K562 (cell line): ENCODE measurements at regions not wholly inside any gene's neighbourhood (a gene's known extent, or its start where the extent isn't known, plus 50 kb on each side); places are given as distances from the start of the nearest gene placed in this dataset.

Experiments used
- ATAC-seq: fragments of 200-7000 bp; cut with Tn5 transposase; 3 replicates; pipeline ENCODE4 v1.9.1; 2020; ENCODE audit warnings: moderate library complexity
- BruUV-seq: library from RNA; stranded (reverse); fragments of 400-500 nt; replicated peaks from 2 replicates; lab custom pipeline; 2021; lab: Mats Ljungman, UMichigan
- CTCF ChIA-PET: fragments of 300-600 bp; formaldehyde crosslinking; extraction: SDS; loops from one replicate; lab custom pipeline; 2021; ENCODE audit warnings: low intra/inter-chr PET ratio; lab: Yijun Ruan, JAX
- POLR2A ChIA-PET: fragments of 300-600, 350-650 bp; sonication (Branson Sonifier 250); formaldehyde crosslinking; extraction: SDS; loops from one replicate; lab custom pipeline; 2021; ENCODE audit warnings: antibody characterized with exemption, inconsistent platforms; lab: Yijun Ruan, JAX
- DNase-seq, 4 experiments: peaks; one replicate each; pipeline versions ENCODE4 v3.0.0 to v3.0.0-alpha.2; 2011 to 2018; ENCODE audit warnings: low spot score in 3 of 4, mixed read lengths in 3 of 4; ENCODE audit errors: extremely low read depth in 1 of 4
- FAIRE-seq: peaks from 2 replicates; lab custom pipeline; 2011; peaks lifted over from hg19 to GRCh38; lab: Jason Lieb, UNC
- H2AFZ ChIP-seq: 2 replicates; pipeline ENCODE4 v1.6.0; 2011; ENCODE audit warnings: low read depth, low read length, control low read depth, inconsistent platforms
- H3K27ac ChIP-seq: fragments of 200-600 bp; 3 replicates; pipeline ENCODE4 v1.8.0; 2011; ENCODE audit warnings: low read depth, mild to moderate bottlenecking, control low read depth, inconsistent platforms, low read length, moderate library complexity, mixed read lengths; ENCODE audit errors: extremely low read depth
- H3K27me3 ChIP-seq, 2 experiments: fragments of 300-600 bp in 1 of 2; 2 replicates in 1 of 2; 3 replicates in 1 of 2; pipeline versions ENCODE4 v1.6.0 to v1.8.0; 2011; ENCODE audit warnings: inconsistent platforms in 2 of 2, low read length in 2 of 2, mild to moderate bottlenecking in 1 of 2, mixed read lengths in 1 of 2, moderate library complexity in 1 of 2; ENCODE audit not compliant: control insufficient read depth in 2 of 2, insufficient read depth in 2 of 2
- H3K36me3 ChIP-seq: fragments of 300-600 bp; 3 replicates; pipeline ENCODE4 v1.8.0; 2011; ENCODE audit warnings: mild to moderate bottlenecking, low read length, inconsistent platforms; ENCODE audit not compliant: control insufficient read depth, insufficient read depth
- H3K4me1 ChIP-seq, 2 experiments: fragments of 200-600 bp in 1 of 2; replicated peaks in 1 of 2; 2 replicates in 1 of 2; 3 replicates in 1 of 2; pipeline versions ENCODE4 v1.5.1 to v1.8.0; 2011; ENCODE audit warnings: inconsistent platforms in 2 of 2, low read length in 2 of 2, mild to moderate bottlenecking in 1 of 2, mixed read lengths in 1 of 2, moderate library complexity in 1 of 2; ENCODE audit not compliant: control insufficient read depth in 2 of 2, insufficient read depth in 2 of 2
- H3K4me2 ChIP-seq: 2 replicates; pipeline ENCODE4 v1.6.1; 2011; ENCODE audit warnings: low read length, control low read depth, inconsistent platforms, mixed read lengths; ENCODE audit not compliant: insufficient read depth
- H3K4me3 ChIP-seq: fragments of 200-600 bp; sonication (generic), shearing (Covaris generic); 2 replicates; pipeline ENCODE4 v1.5.1; 2016; ENCODE audit warnings: control low read depth, inconsistent platforms
- H3K79me2 ChIP-seq: fragments of 200-600 bp; 3 replicates; pipeline ENCODE4 v1.8.0; 2011; ENCODE audit warnings: low read length, inconsistent platforms; ENCODE audit not compliant: control insufficient read depth, insufficient read depth
- H3K9ac ChIP-seq, 2 experiments: 2 replicates each; pipeline versions ENCODE4 v1.6.0 to v1.6.1; 2011; ENCODE audit warnings: low read depth in 2 of 2, low read length in 2 of 2, control low read depth in 1 of 2, inconsistent platforms in 1 of 2, mild to moderate bottlenecking in 1 of 2, mixed read lengths in 1 of 2; ENCODE audit not compliant: insufficient read depth in 1 of 2
- H3K9me1 ChIP-seq: one replicate; pipeline ENCODE4 v1.6.0; 2011; ENCODE audit warnings: inconsistent platforms, mild to moderate bottlenecking, low read length, moderate library complexity; ENCODE audit not compliant: control insufficient read depth, insufficient read depth
- H3K9me3 ChIP-seq: replicated peaks from 2 replicates; pipeline ENCODE4 v1.5.1; 2011; ENCODE audit warnings: low read depth, low read length, inconsistent platforms; ENCODE audit not compliant: control insufficient read depth, insufficient read depth
- H4K20me1 ChIP-seq: replicated peaks from 2 replicates; pipeline ENCODE4 v1.6.1; 2011; ENCODE audit warnings: low read length, inconsistent platforms, mixed read lengths; ENCODE audit not compliant: control insufficient read depth, insufficient read depth
- AFF4 ChIP-seq: sonication (generic); formaldehyde crosslinking; IDR thresholded peaks from 2 replicates; pipeline ENCODE4 v1.8.0; 2023; ENCODE audit warnings: mild to moderate bottlenecking, missing genetic modification reagents
- E2F1 ChIP-seq: sonication (generic); formaldehyde crosslinking; IDR thresholded peaks from 2 replicates; pipeline ENCODE4 v1.8.1; 2023; ENCODE audit warnings: mild to moderate bottlenecking, missing genetic modification reagents, moderate library complexity
- IRF2 ChIP-seq: sonication (generic); formaldehyde crosslinking; IDR thresholded peaks from 2 replicates; pipeline ENCODE4 v1.8.1; 2022; ENCODE audit warnings: mild to moderate bottlenecking, missing genetic modification reagents
- KLF16 ChIP-seq: IDR thresholded peaks from 2 replicates; pipeline ENCODE4 v1.6.1; 2016; ENCODE audit warnings: antibody characterized with exemption
- MCM3 ChIP-seq: fragments of 450-650 bp; IDR thresholded peaks from 2 replicates; pipeline ENCODE4 v1.6.1; 2016
- NEUROD1 ChIP-seq: fragments of 150-350 bp; IDR thresholded peaks from 2 replicates; pipeline ENCODE4 v1.6.1; 2014; ENCODE audit warnings: borderline replicate concordance, low read length, low read depth; ENCODE audit not compliant: partially characterized antibody
- NFIX ChIP-seq: fragments of 250-450 bp; sonication (Bioruptor Pico); IDR thresholded peaks from 2 replicates; pipeline ENCODE4 v1.4.0; 2020; ENCODE audit warnings: low read depth, mild to moderate bottlenecking, moderate library complexity
- POLR2G ChIP-seq: fragments of 200-400 bp; formaldehyde crosslinking; IDR thresholded peaks from 2 replicates; pipeline ENCODE4 v1.6.1; 2017; ENCODE audit warnings: low read depth, mild to moderate bottlenecking, antibody characterized with exemption, low read length, moderate library complexity
- RB1 ChIP-seq: fragments of 450-650 bp; IDR thresholded peaks from 2 replicates; pipeline ENCODE4 v1.6.1; 2017; ENCODE audit warnings: low read depth, mild to moderate bottlenecking
- SPI1 ChIP-seq: IDR thresholded peaks from 2 replicates; pipeline ENCODE4 v1.6.1; 2011; ENCODE audit warnings: low read depth, low read length, control low read depth, borderline replicate concordance
- TAF1 ChIP-seq: IDR thresholded peaks from 2 replicates; pipeline ENCODE4 v1.6.1; 2011; ENCODE audit warnings: mild to moderate bottlenecking, low read length, moderate library complexity; ENCODE audit not compliant: insufficient read depth, control insufficient read depth, severe bottlenecking; ENCODE audit errors: extremely low read depth
- TCF3 ChIP-seq: sonication (generic); formaldehyde crosslinking; IDR thresholded peaks from 2 replicates; pipeline ENCODE4 v1.4.0; 2020; ENCODE audit warnings: mild to moderate bottlenecking, missing genetic modification reagents
- ZNF311 ChIP-seq: fragments of 250-450 bp; sonication (Bioruptor Pico); IDR thresholded peaks from 2 replicates; pipeline ENCODE4 v1.4.0; 2020; ENCODE audit warnings: mild to moderate bottlenecking, moderate library complexity
- ZNF444 ChIP-seq: fragments of 250-450 bp; sonication (Bioruptor Pico); IDR thresholded peaks from 2 replicates; pipeline ENCODE4 v1.4.0; 2020; ENCODE audit warnings: mild to moderate bottlenecking, moderate library complexity
- WGBS: fragments of 100-300 bp; shearing (Covaris generic); methylation state at CpG from one replicate; pipeline ENCODE4 v1.1.6; 2016; ENCODE audit warnings: low coverage, mixed read lengths; ENCODE audit not compliant: insufficient coverage; ENCODE audit errors: missing lambda C conversion rate; 5-methylcytosine and 5-hydroxymethylcytosine counted together
- in situ Hi-C: fragments of 300-500 bp; cut with MboI; formaldehyde crosslinking; loops from 4 replicates; pipeline ENCODE4 v1.15.0; 2018; ENCODE audit warnings: inconsistent platforms, mixed read lengths
- intact Hi-C: fragments of 100-400 bp; cut with micrococcal nuclease; formaldehyde crosslinking; loops from 2 replicates; pipeline ENCODE4 v1.14.2; 2022

- Histone ChIP-seq H3K36me3 (no peaks in the 10 kb centered on the region), H3K9me3 (no peaks in the 10 kb centered on the region), H3K79me2 (no peaks in the 10 kb centered on the region), H3K4me1 (no peaks in the 10 kb centered on the region), H3K4me2 (no peak overlapping the region), H3K9ac (no peak overlapping the region), H3K9me1 (no peaks in the 10 kb centered on the region), H3K4me3 (no peak overlapping the region), H4K20me1 (no peaks in the 10 kb centered on the region), H3K27ac (no peak overlapping the region), H2AFZ (no peak overlapping the region), H3K27me3 (no peaks in the 10 kb centered on the region)
- ATAC-seq = no peak
- no peak for FAIRE-seq
- ChIA-PET POLR2A (no interaction called here), CTCF (no interaction called here)
- intact Hi-C loops = no loop called here
- in situ Hi-C loops = no loop called here
- no peak for DNase-seq
- no TSS peak for BruUV-seq
- no peak for TF ChIP-seq NFIX (CRISPR knock-in tag)
- TF ChIP-seq SPI1 = 0 out of 2 replicates have a peak, but pooled peaks have one; percentile 19
These were observed 392.9 kb upstream of the IMPG1 start for GRCh38 chr6:76465410-76465809.

- DNase-seq = no peak
- FAIRE-seq = no peak
- Histone ChIP-seq H3K79me2 (no peaks in the 10 kb centered on the region), H2AFZ (no peak overlapping the region), H3K4me3 (no peak overlapping the region), H3K27me3 (no peaks in the 10 kb centered on the region), H3K36me3 (no peaks in the 10 kb centered on the region), H3K27ac (no peak overlapping the region), H3K9me1 (no peaks in the 10 kb centered on the region), H3K4me1 (no peaks in the 10 kb centered on the region), H3K4me2 (no peak overlapping the region), H3K9ac (no peak overlapping the region), H4K20me1 (no peaks in the 10 kb centered on the region), H3K9me3 (no peaks in the 10 kb centered on the region)
- in situ Hi-C loops = no loop called here
- 1% methylated on average over 14 of the region's 15 CpGs for WGBS
- ChIA-PET POLR2A (no interaction called here), CTCF (no interaction called here)
- intact Hi-C loops = no loop called here
- no peak for ATAC-seq
- no TSS peak for BruUV-seq
- no peak for TF ChIP-seq MCM3
- no peak for TF ChIP-seq TCF3
- no peak for TF ChIP-seq NEUROD1
- no peak for TF ChIP-seq KLF16
- no peak for TF ChIP-seq ZNF311 (CRISPR knock-in tag)
- TF ChIP-seq IRF2 (CRISPR knock-in tag) = no peak
- no peak for TF ChIP-seq ZNF444 (CRISPR knock-in tag)
- no peak for TF ChIP-seq TAF1
- no peak for TF ChIP-seq RB1
- no peak for TF ChIP-seq POLR2G
- no peak for TF ChIP-seq AFF4 (CRISPR knock-in tag)
- no peak for TF ChIP-seq E2F1 (CRISPR knock-in tag)
These were observed 380.8 kb upstream of the IMPG1 start for GRCh38 chr6:76453270-76453669.
